GM20000 (cell line): ENCODE measurements at regions not wholly inside any gene's neighbourhood (a gene's known extent, or its start where the extent isn't known, plus 50 kb on each side); places are given as distances from the start of the nearest gene placed in this dataset.

Experiments used
- DNase-seq: peaks from one replicate; pipeline ENCODE4 v3.0.0; 2012; ENCODE audit warnings: low spot score
- CTCF ChIP-seq: IDR thresholded peaks from 2 replicates; pipeline ENCODE4 v1.5.1; 2012; ENCODE audit warnings: mild to moderate bottlenecking, control low read depth; ENCODE audit errors: extremely low read depth, missing control alignments

GRCh38 chr1:30535595-30536325 is 187.6 kb downstream of the MATN1 start:
- no peak for TF ChIP-seq CTCF

GRCh38 chr1:30534551-30534940 is 188.8 kb downstream of the MATN1 start:
- DNase-seq, result no peak
- TF ChIP-seq CTCF, result no peak

More at GRCh38 chr1:30535595-30536325, 187.6 kb downstream of the MATN1 start:
- DNase-seq, result no peak

- TF ChIP-seq CTCF, result no peak
- no peak for DNase-seq
Measured at GRCh38 chr1:30533796-30534550, 189.4 kb downstream of the MATN1 start.

- TF ChIP-seq CTCF, result no peak
- no peak for DNase-seq
Measured at GRCh38 chr1:30533141-30533540, 190.2 kb downstream of the MATN1 start.

- TF ChIP-seq CTCF, result no peak
- DNase-seq, result no peak
Measured at GRCh38 chr1:30532621-30533020, 190.8 kb downstream of the MATN1 start.

- no peak for TF ChIP-seq CTCF
- DNase-seq, result no peak
Measured at GRCh38 chr1:30527511-30528140, 195.8 kb downstream of the MATN1 start.
